ENCODE measurements at regions not wholly inside any gene's neighbourhood (a gene's known extent, or its start where the extent isn't known, plus 50 kb on each side); places are given as distances from the start of the nearest gene placed in this dataset.

- TF ChIP-seq POLR2A (IDR thresholded peaks at IDR 0.05) (no peak), CTCF (IDR thresholded peaks at IDR 0.05) (no peak)
- H3K36me3 ChIP-seq, result no peaks in the 10 kb centered on the region
- 59 to 70% (median 61%) methylated on average over 1 of the region's 1 CpG for WGBS, 4 donors
- no peak for ATAC-seq
- peaks cover 0 to 4% (median 0%) of the 10 kb centered on the region in 9 donors for H3K27me3 ChIP-seq
- H3K4me3 ChIP-seq, result no peak overlapping the region
- peaks cover 0 to 35% (median 10%) of the 10 kb centered on the region in 12 donors for H3K4me1 ChIP-seq
- intact Hi-C loops (cut with DNase I), result loop anchor here in 9 of 10 donors (5.0 to 10.0 kb wide), 5 partner anchors 138 to 788 kb away; no protein-coding TSS in a partner anchor
- DNase-seq, result no peak
- H3K9me3 ChIP-seq, result no peaks in the 10 kb centered on the region
- peak overlapping the region in 2 of 12 donors; percentile 28 to 33 for H3K27ac ChIP-seq
These were observed 319.4 kb upstream of the NFIA start for GRCh38 chr1:60762911-60763310.

- H3K4me3 ChIP-seq, result no peak overlapping the region
- DNase-seq, result no peak
- intact Hi-C loops (cut with DNase I), result loop anchor here in 9 of 10 donors (5.0 to 10.0 kb wide), 5 partner anchors 137 to 787 kb away; no protein-coding TSS in a partner anchor
- no peak overlapping the region for H3K27ac ChIP-seq
- no peaks in the 10 kb centered on the region for H3K36me3 ChIP-seq
- peaks cover 0 to 4% (median 0%) of the 10 kb centered on the region in 9 donors for H3K27me3 ChIP-seq
- 77 to 84% (median 80%) methylated on average over 1 of the region's 1 CpG for WGBS, 4 donors
- TF ChIP-seq CTCF (IDR thresholded peaks at IDR 0.05), result no peak
- TF ChIP-seq POLR2A (IDR thresholded peaks at IDR 0.05), result no peak
- peak; percentile 36 to 59 (median 39) for ATAC-seq
- peaks cover 0 to 35% (median 10%) of the 10 kb centered on the region in 12 donors for H3K4me1 ChIP-seq
- no peaks in the 10 kb centered on the region for H3K9me3 ChIP-seq
These were observed 320.2 kb upstream of the NFIA start for GRCh38 chr1:60762176-60762575.

- Histone ChIP-seq H3K9me3 (no peaks in the 10 kb centered on the region), H3K4me1 (peaks cover 0 to 25% (median 10%) of the 10 kb centered on the region in 12 donors)
These were observed 323.1 kb upstream of the NFIA start for GRCh38 chr1:60759291-60759690.

GRCh38 chr1:60757485-60757884 lies 324.9 kb upstream of the NFIA start:
- intact Hi-C loops (cut with DNase I), result no loop called here
- Histone ChIP-seq H3K4me1 (peaks cover 0 to 11% (median under 1%) of the 10 kb centered on the region in 12 donors), H3K27me3 (peaks cover 0 to 4% (median 0%) of the 10 kb centered on the region in 9 donors), H3K4me3 (no peak overlapping the region), H3K27ac (no peak overlapping the region), H3K36me3 (no peaks in the 10 kb centered on the region), H3K9me3 (no peaks in the 10 kb centered on the region)
- TF ChIP-seq POLR2A (IDR thresholded peaks at IDR 0.05) (no peak), CTCF (IDR thresholded peaks at IDR 0.05) (no peak)
- 80 to 92% (median 84%) methylated on average over 3 of the region's 3 CpGs for WGBS, 4 donors
- ATAC-seq (no peak), DNase-seq (no peak)

More at GRCh38 chr1:60759291-60759690, 323.1 kb upstream of the NFIA start:
- DNase-seq (peak in 1 of 5 donors; percentile 26), ATAC-seq (peak in 1 of 4 donors; percentile 36)
- TF ChIP-seq POLR2A (IDR thresholded peaks at IDR 0.05), result no peak
- TF ChIP-seq CTCF (IDR thresholded peaks at IDR 0.05), result no peak
- no peaks in the 10 kb centered on the region for H3K36me3 ChIP-seq
- no peak overlapping the region for H3K4me3 ChIP-seq
- WGBS, 4 donors, result 80 to 89% (median 82%) methylated on average over 3 of the region's 3 CpGs
- H3K27ac ChIP-seq, result no peak overlapping the region
- intact Hi-C loops (cut with DNase I), result no loop called here
- peaks cover 0 to 4% (median 0%) of the 10 kb centered on the region in 9 donors for H3K27me3 ChIP-seq
